Gastrocnemius medialis (tissue), 4 donors: ENCODE measurements at regions not wholly inside any gene's neighbourhood (a gene's known extent, or its start where the extent isn't known, plus 50 kb on each side); places are given as distances from the start of the nearest gene placed in this dataset.

Experiments
- POLR2A ChIP-seq, 2 donors: fragments of 450-650 bp; IDR thresholded peaks; one replicate each; pipeline ENCODE4 v1.6.1; 2017; ENCODE audit warnings: antibody characterized with exemption in 2 of 2, mild to moderate bottlenecking in 2 of 2, moderate library complexity in 2 of 2
- TF ChIP-seq, protein P1 (sequence below), 5 experiments: fragments of 450-650 bp in 3 of 5; fragments of 200-600 bp in 2 of 5; sonication (generic) in 2 of 5; IDR thresholded peaks in 4 of 5; conservative IDR thresholded peaks in 1 of 5; 1 replicate in 4 of 5; 2 replicates in 1 of 5; pipeline ENCODE4 v1.5.1; 2016 to 2019; ENCODE audit warnings: antibody characterized with exemption in 5 of 5, mild to moderate bottlenecking in 3 of 5, moderate library complexity in 3 of 5

- TF ChIP-seq, protein P1, sequence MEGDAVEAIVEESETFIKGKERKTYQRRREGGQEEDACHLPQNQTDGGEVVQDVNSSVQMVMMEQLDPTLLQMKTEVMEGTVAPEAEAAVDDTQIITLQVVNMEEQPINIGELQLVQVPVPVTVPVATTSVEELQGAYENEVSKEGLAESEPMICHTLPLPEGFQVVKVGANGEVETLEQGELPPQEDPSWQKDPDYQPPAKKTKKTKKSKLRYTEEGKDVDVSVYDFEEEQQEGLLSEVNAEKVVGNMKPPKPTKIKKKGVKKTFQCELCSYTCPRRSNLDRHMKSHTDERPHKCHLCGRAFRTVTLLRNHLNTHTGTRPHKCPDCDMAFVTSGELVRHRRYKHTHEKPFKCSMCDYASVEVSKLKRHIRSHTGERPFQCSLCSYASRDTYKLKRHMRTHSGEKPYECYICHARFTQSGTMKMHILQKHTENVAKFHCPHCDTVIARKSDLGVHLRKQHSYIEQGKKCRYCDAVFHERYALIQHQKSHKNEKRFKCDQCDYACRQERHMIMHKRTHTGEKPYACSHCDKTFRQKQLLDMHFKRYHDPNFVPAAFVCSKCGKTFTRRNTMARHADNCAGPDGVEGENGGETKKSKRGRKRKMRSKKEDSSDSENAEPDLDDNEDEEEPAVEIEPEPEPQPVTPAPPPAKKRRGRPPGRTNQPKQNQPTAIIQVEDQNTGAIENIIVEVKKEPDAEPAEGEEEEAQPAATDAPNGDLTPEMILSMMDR (IDR thresholded peaks at IDR 0.05 in 4 of 5, conservative IDR thresholded peaks at IDR 0.05 in 1 of 5) = no peak
- TF ChIP-seq POLR2A (IDR thresholded peaks at IDR 0.05) = no peak
These were observed 578.3 kb upstream of the FAT1 start for GRCh38 chr4:187301923-187302322.
